SU-DHL-6 (cell line): ENCODE measurements at regions not wholly inside any gene's neighbourhood (a gene's known extent, or its start where the extent isn't known, plus 50 kb on each side); places are given as distances from the start of the nearest gene placed in this dataset.

Experiments used
- H2AFZ ChIP-seq: fragments of 200-600 bp; sonication (generic); 2 replicates; pipeline ENCODE4 v1.6.1; 2014; ENCODE audit warnings: low read depth, mild to moderate bottlenecking, moderate library complexity, mixed read lengths, antibody characterized with exemption, low read length; ENCODE audit not compliant: severe bottlenecking
- H3F3A ChIP-seq: fragments of 200-600 bp; shearing (Covaris generic); 2 replicates; pipeline ENCODE4 v1.6.0; 2016; ENCODE audit warnings: antibody characterized with exemption, mild to moderate bottlenecking; ENCODE audit not compliant: insufficient read depth
- H3K27ac ChIP-seq: fragments of 200-600 bp; sonication (generic); 2 replicates; pipeline ENCODE4 v1.5.1; 2016; ENCODE audit warnings: low read depth, mild to moderate bottlenecking, low read length, moderate library complexity, mixed read lengths
- H3K27me3 ChIP-seq: fragments of 200-600 bp; sonication (generic), shearing (Covaris generic); 2 replicates; pipeline ENCODE4 v1.6.0; 2014; ENCODE audit warnings: mild to moderate bottlenecking, low read length
- H3K36me3 ChIP-seq: fragments of 200-600 bp; sonication (generic); 2 replicates; pipeline ENCODE4 v1.6.1; 2014; ENCODE audit warnings: mild to moderate bottlenecking, low read length, mixed read lengths
- H3K4me2 ChIP-seq: fragments of 300-600, 200-600 bp; shearing (Covaris generic), sonication (generic); 2 replicates; pipeline ENCODE4 v1.6.0; 2014; ENCODE audit warnings: low read length, low read depth, mild to moderate bottlenecking; ENCODE audit not compliant: poor library complexity, severe bottlenecking
- H3K4me3 ChIP-seq: fragments of 200-600 bp; sonication (generic); 2 replicates; pipeline ENCODE4 v1.5.1; 2014; ENCODE audit warnings: antibody characterized with exemption, low read length, mild to moderate bottlenecking, mixed read lengths; ENCODE audit not compliant: insufficient read depth, poor library complexity, severe bottlenecking
- H3K79me2 ChIP-seq: fragments of 200-600 bp; sonication (generic); 2 replicates; pipeline ENCODE4 v1.6.1; 2014; ENCODE audit warnings: mild to moderate bottlenecking, low read length, moderate library complexity; ENCODE audit not compliant: insufficient read depth
- H3K9ac ChIP-seq: fragments of 200-600 bp; sonication (generic); 2 replicates; pipeline ENCODE4 v1.7.0; 2014; ENCODE audit warnings: mild to moderate bottlenecking, low read length
- H3K9me2 ChIP-seq: fragments of 200-600 bp; sonication (generic); replicated peaks from 2 replicates; pipeline ENCODE4 v1.6.1; 2014; ENCODE audit warnings: low read length; ENCODE audit not compliant: insufficient read depth
- H3K9me3 ChIP-seq: fragments of 200-600 bp; sonication (generic); 2 replicates; pipeline ENCODE4 v1.6.1; 2014; ENCODE audit warnings: low read length, mixed read lengths; ENCODE audit not compliant: insufficient read depth
- H4K20me1 ChIP-seq: fragments of 200-600 bp; sonication (generic); 2 replicates; pipeline ENCODE4 v1.6.1; 2014; ENCODE audit warnings: low read depth, mild to moderate bottlenecking, antibody characterized with exemption, low read length, moderate library complexity, mixed read lengths
- CTCF ChIP-seq: fragments of 200-600 bp; sonication (generic); IDR thresholded peaks from one replicate; pipeline ENCODE4 v1.5.1; 2017; ENCODE audit warnings: antibody characterized with exemption, mild to moderate bottlenecking, low read length, moderate library complexity; ENCODE audit not compliant: insufficient read depth, poor library complexity, severe bottlenecking
- EZH2phosphoT487 ChIP-seq: fragments of 200-600 bp; sonication (generic), shearing (Covaris generic); conservative IDR thresholded peaks from 2 replicates; pipeline ENCODE4 v1.6.1; 2018; ENCODE audit warnings: mild to moderate bottlenecking, antibody characterized with exemption, low read length, moderate library complexity, mixed read lengths

GRCh38 chr22:26918226-26918625 is 260.8 kb downstream of the MIAT start:
- Histone ChIP-seq H3F3A (no peaks in the 10 kb centered on the region), H3K9me2 (no peaks in the 10 kb centered on the region), H4K20me1 (no peaks in the 10 kb centered on the region), H3K36me3 (no peaks in the 10 kb centered on the region), H2AFZ (no peak overlapping the region), H3K4me3 (no peak overlapping the region), H3K9ac (no peak overlapping the region), H3K79me2 (no peaks in the 10 kb centered on the region), H3K27me3 (no peaks in the 10 kb centered on the region), H3K27ac (no peak overlapping the region), H3K4me2 (no peak overlapping the region), H3K9me3 (no peaks in the 10 kb centered on the region)
- TF ChIP-seq CTCF (no peak), EZH2phosphoT487 (no peak)

- Histone ChIP-seq H3K4me2 (no peak overlapping the region), H3K9ac (no peak overlapping the region), H3K79me2 (no peaks in the 10 kb centered on the region), H2AFZ (no peak overlapping the region), H3K9me2 (no peaks in the 10 kb centered on the region), H3K9me3 (no peaks in the 10 kb centered on the region), H4K20me1 (no peaks in the 10 kb centered on the region), H3K4me3 (no peak overlapping the region), H3K27ac (no peak overlapping the region), H3F3A (no peaks in the 10 kb centered on the region), H3K36me3 (no peaks in the 10 kb centered on the region), H3K27me3 (no peaks in the 10 kb centered on the region)
- no peak for TF ChIP-seq EZH2phosphoT487
- no peak for TF ChIP-seq CTCF
Measured at GRCh38 chr22:26921726-26922125, 264.3 kb downstream of the MIAT start.

GRCh38 chr22:26922806-26923205 is 265.4 kb downstream of the MIAT start:
- no peak overlapping the region for H3K4me3 ChIP-seq
- H3K9ac ChIP-seq = no peak overlapping the region
- H3K27ac ChIP-seq = no peak overlapping the region
- no peaks in the 10 kb centered on the region for H3K9me3 ChIP-seq
- no peak overlapping the region for H3K4me2 ChIP-seq
- no peak overlapping the region for H2AFZ ChIP-seq
- no peaks in the 10 kb centered on the region for H3K9me2 ChIP-seq
- no peaks in the 10 kb centered on the region for H3K27me3 ChIP-seq
- no peaks in the 10 kb centered on the region for H3K79me2 ChIP-seq
- no peaks in the 10 kb centered on the region for H3F3A ChIP-seq
- no peaks in the 10 kb centered on the region for H4K20me1 ChIP-seq
- TF ChIP-seq EZH2phosphoT487 (no peak), CTCF (no peak)
- no peaks in the 10 kb centered on the region for H3K36me3 ChIP-seq
